Mesenchymal stem cell (in vitro differentiated cells and primary cell): ENCODE measurements at regions not wholly inside any gene's neighbourhood (a gene's known extent, or its start where the extent isn't known, plus 50 kb on each side); places are given as distances from the start of the nearest gene placed in this dataset.

Source experiments
- DNase-seq: peaks from one replicate; pipeline ENCODE4 v3.0.0-alpha.2; 2013
- H2AFZ ChIP-seq: one replicate; pipeline ENCODE4 v1.6.1; 2013; ENCODE audit warnings: low read depth, mild to moderate bottlenecking, control low read depth, inconsistent platforms, low read length, moderate library complexity
- H2AK5ac ChIP-seq: 2 replicates; pipeline ENCODE4 v1.6.1; 2013; ENCODE audit warnings: low read length, moderate library complexity, mild to moderate bottlenecking, inconsistent platforms; ENCODE audit not compliant: severe bottlenecking
- H2BK120ac ChIP-seq: one replicate; pipeline ENCODE4 v1.6.1; 2013; ENCODE audit warnings: low read depth, mild to moderate bottlenecking, inconsistent platforms, low read length, moderate library complexity
- H2BK12ac ChIP-seq, 2 experiments: one replicate each; pipeline ENCODE4 v1.6.1; 2013; ENCODE audit warnings: inconsistent platforms in 2 of 2, low read length in 2 of 2, mild to moderate bottlenecking in 2 of 2, moderate library complexity in 2 of 2, control low read depth in 1 of 2
- H2BK15ac ChIP-seq: one replicate; pipeline ENCODE4 v1.6.1; 2013; ENCODE audit warnings: mild to moderate bottlenecking, low read depth, inconsistent platforms; ENCODE audit not compliant: poor library complexity, severe bottlenecking
- H2BK5ac ChIP-seq: 2 replicates; pipeline ENCODE4 v1.6.1; 2013; ENCODE audit warnings: low read depth, mild to moderate bottlenecking, low read length, control low read depth, inconsistent platforms; ENCODE audit not compliant: poor library complexity, severe bottlenecking
- H3K14ac ChIP-seq, 2 experiments: one replicate each; pipeline ENCODE4 v1.6.1; 2013; ENCODE audit warnings: inconsistent platforms in 2 of 2, low read length in 2 of 2, control low read depth in 1 of 2, mild to moderate bottlenecking in 1 of 2, moderate library complexity in 1 of 2
- H3K18ac ChIP-seq, 2 experiments: one replicate each; pipeline ENCODE4 v1.6.1; 2013; ENCODE audit warnings: inconsistent platforms in 2 of 2, low read length in 2 of 2, control low read depth in 1 of 2, low read depth in 1 of 2, mild to moderate bottlenecking in 1 of 2
- H3K23ac ChIP-seq, 2 experiments: one replicate each; pipeline ENCODE4 v1.6.1; 2013; ENCODE audit warnings: inconsistent platforms in 2 of 2, low read length in 2 of 2, mild to moderate bottlenecking in 2 of 2, moderate library complexity in 2 of 2, control low read depth in 1 of 2
- H3K27ac ChIP-seq: 2 replicates; pipeline ENCODE4 v1.5.1; 2013; ENCODE audit warnings: mild to moderate bottlenecking, moderate library complexity, low read length, control low read depth, inconsistent platforms; ENCODE audit not compliant: poor library complexity, severe bottlenecking
- H3K27me3 ChIP-seq, 2 experiments: 2 replicates each; pipeline versions ENCODE4 v1.6.1 to v1.7.0; 2013; ENCODE audit warnings: low read length in 2 of 2, mild to moderate bottlenecking in 2 of 2, moderate library complexity in 2 of 2, control low read depth in 1 of 2, inconsistent platforms in 1 of 2; ENCODE audit not compliant: control insufficient read depth in 1 of 2, insufficient read depth in 1 of 2
- H3K36me3 ChIP-seq, 2 experiments: 2 replicates each; pipeline versions ENCODE4 v1.6.1 to v1.7.0; 2013; ENCODE audit warnings: low read length in 2 of 2, control low read depth in 1 of 2, inconsistent platforms in 1 of 2, low read depth in 1 of 2, mild to moderate bottlenecking in 1 of 2; ENCODE audit not compliant: insufficient read depth in 2 of 2, control insufficient read depth in 1 of 2
- H3K4ac ChIP-seq, 2 experiments: one replicate each; pipeline ENCODE4 v1.6.1; 2013; ENCODE audit warnings: inconsistent platforms in 2 of 2, low read length in 2 of 2, mild to moderate bottlenecking in 2 of 2, moderate library complexity in 2 of 2, control low read depth in 1 of 2, low read depth in 1 of 2
- H3K4me1 ChIP-seq: 2 replicates; pipeline ENCODE4 v1.6.1; 2013; ENCODE audit warnings: low read depth, low read length, control low read depth; ENCODE audit not compliant: control insufficient read depth, insufficient read depth
- H3K4me2 ChIP-seq: 2 replicates; pipeline ENCODE4 v1.6.1; 2013; ENCODE audit warnings: low read length, mild to moderate bottlenecking, inconsistent platforms; ENCODE audit not compliant: poor library complexity, severe bottlenecking
- H3K4me3 ChIP-seq, 2 experiments: 2 replicates each; pipeline versions ENCODE4 v1.5.1 to v1.7.0; 2013; ENCODE audit warnings: low read length in 2 of 2, mild to moderate bottlenecking in 2 of 2, control low read depth in 1 of 2, low read depth in 1 of 2; ENCODE audit not compliant: insufficient read depth in 1 of 2
- H3K79me1 ChIP-seq: replicated peaks from 2 replicates; pipeline ENCODE4 v1.6.1; 2013; ENCODE audit warnings: mild to moderate bottlenecking, control low read depth, low read length, inconsistent platforms; ENCODE audit not compliant: poor library complexity, severe bottlenecking
- H3K9ac ChIP-seq: 2 replicates; pipeline ENCODE4 v1.7.0; 2013; ENCODE audit warnings: mild to moderate bottlenecking, low read length, moderate library complexity
- H3K9me3 ChIP-seq: 2 replicates; pipeline ENCODE4 v1.7.0; 2013; ENCODE audit warnings: mild to moderate bottlenecking, low read length; ENCODE audit not compliant: control insufficient read depth
- H4K8ac ChIP-seq: one replicate; pipeline ENCODE4 v1.6.1; 2013; ENCODE audit warnings: inconsistent platforms, mild to moderate bottlenecking, low read length, moderate library complexity
- H4K91ac ChIP-seq: one replicate; pipeline ENCODE4 v1.6.1; 2013; ENCODE audit warnings: mild to moderate bottlenecking, low read length, inconsistent platforms
- WGBS: methylation state at CpG from one replicate; pipeline ENCODE4 v1.1.7; 2013; ENCODE audit warnings: mixed read lengths; 5-methylcytosine and 5-hydroxymethylcytosine counted together

DNA sequence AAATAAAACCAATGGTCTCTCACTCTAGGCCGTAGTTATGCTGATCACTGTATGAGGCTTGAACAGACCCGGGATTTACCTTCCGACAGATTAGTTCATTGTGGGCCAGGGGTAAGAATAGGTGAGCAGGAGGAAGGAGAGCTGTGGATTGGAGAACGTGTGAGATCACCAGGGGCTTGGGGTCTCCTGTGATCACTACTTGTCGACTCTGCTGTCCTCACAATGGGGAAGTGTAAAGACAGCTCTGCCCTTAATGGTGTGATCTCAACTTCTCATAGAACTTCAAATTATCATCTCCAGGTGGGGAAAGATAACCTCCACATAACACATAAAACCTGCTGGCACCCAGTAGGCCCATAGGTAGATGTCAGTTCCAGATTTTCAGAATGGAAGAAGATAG lies 56.2 kb upstream of the RPS6KA3 start:
- Histone ChIP-seq H3K4me2 (no peak overlapping the region), H3K4me1 (no peaks in the 10 kb centered on the region), H3K23ac (no peak overlapping the region), H2BK5ac (no peak overlapping the region), H3K9ac (no peak overlapping the region), H2BK120ac (no peak overlapping the region), H3K36me3 (no peaks in the 10 kb centered on the region), H2BK12ac (no peak overlapping the region), H3K14ac (no peak overlapping the region), H3K27ac (no peak overlapping the region), H4K8ac (no peak overlapping the region), H3K9me3 (no peaks in the 10 kb centered on the region), H4K91ac (no peak overlapping the region), H3K4ac (no peak overlapping the region), H3K79me1 (no peaks in the 10 kb centered on the region), H3K18ac (no peak overlapping the region), H3K4me3 (no peak overlapping the region), H2AFZ (no peak overlapping the region), H2BK15ac (no peak overlapping the region), H3K27me3 (peaks cover 0 to 14% of the 10 kb centered on the region in 2 experiments), H2AK5ac (no peak overlapping the region)
- 91% methylated on average over 3 of the region's 5 CpGs for WGBS
- no peak for DNase-seq

- Histone ChIP-seq H3K4me1 (no peaks in the 10 kb centered on the region), H2AK5ac (no peak overlapping the region), H3K9ac (peak overlapping the region; percentile 59), H3K4me2 (no peak overlapping the region), H3K9me3 (no peaks in the 10 kb centered on the region), H2BK15ac (no peak overlapping the region), H4K8ac (no peak overlapping the region), H3K14ac (no peak overlapping the region), H2BK5ac (no peak overlapping the region), H3K18ac (no peak overlapping the region), H4K91ac (no peak overlapping the region), H2AFZ (no peak overlapping the region), H3K27me3 (peaks cover 0 to 14% of the 10 kb centered on the region in 2 experiments), H2BK120ac (no peak overlapping the region), H2BK12ac (no peak overlapping the region), H3K23ac (no peak overlapping the region), H3K36me3 (no peaks in the 10 kb centered on the region), H3K27ac (no peak overlapping the region), H3K4me3 (peak overlapping the region in 1 of 2 experiments; percentile 52), H3K4ac (no peak overlapping the region), H3K79me1 (no peaks in the 10 kb centered on the region)
- no peak for DNase-seq
- 18% methylated on average over 2 of the region's 12 CpGs for WGBS
These were observed 53.9 kb upstream of the RPS6KA3 start for GRCh38 chrX:20320461-20321159.

DNA sequence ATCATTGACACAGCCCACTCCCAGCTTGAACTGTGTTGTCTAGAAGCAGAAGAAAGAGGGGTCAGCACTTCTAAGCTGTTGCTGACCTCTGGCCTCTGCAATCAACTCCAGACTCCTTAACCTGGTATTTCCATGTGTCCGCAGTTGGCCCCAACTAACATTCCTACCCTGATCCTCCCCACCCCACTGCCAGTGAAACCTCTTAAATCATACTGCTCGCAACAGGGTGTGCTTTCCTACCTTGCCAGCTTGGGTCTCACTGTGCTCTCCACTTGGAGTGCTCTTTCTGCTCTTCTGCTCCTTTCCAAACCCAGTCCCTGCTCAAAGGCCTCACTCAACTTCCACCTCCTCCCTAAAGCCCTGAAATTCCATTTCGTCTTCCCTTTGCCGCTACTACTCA lies 52.3 kb upstream of the RPS6KA3 start:
- no peak overlapping the region for H3K27ac ChIP-seq
- H3K18ac ChIP-seq, result no peak overlapping the region
- H2BK15ac ChIP-seq, result no peak overlapping the region
- no peak overlapping the region for H2AK5ac ChIP-seq
- H2BK12ac ChIP-seq, result no peak overlapping the region
- H2BK120ac ChIP-seq, result no peak overlapping the region
- peaks cover 0 to 10% of the 10 kb centered on the region in 2 experiments for H3K27me3 ChIP-seq
- no peak overlapping the region for H4K91ac ChIP-seq
- no peak overlapping the region for H3K9ac ChIP-seq
- H3K4me2 ChIP-seq, result no peak overlapping the region
- no peak overlapping the region for H3K4me3 ChIP-seq
- no peaks in the 10 kb centered on the region for H3K79me1 ChIP-seq
- H3K4me1 ChIP-seq, result no peaks in the 10 kb centered on the region
- H3K4ac ChIP-seq, result no peak overlapping the region
- DNase-seq, result no peak
- H3K36me3 ChIP-seq, result no peaks in the 10 kb centered on the region
- H3K9me3 ChIP-seq, result no peaks in the 10 kb centered on the region
- H2BK5ac ChIP-seq, result no peak overlapping the region
- no peak overlapping the region for H2AFZ ChIP-seq
- 78% methylated on average over 2 of the region's 4 CpGs for WGBS
- H4K8ac ChIP-seq, result no peak overlapping the region
- H3K14ac ChIP-seq, result no peak overlapping the region
- H3K23ac ChIP-seq, result no peak overlapping the region

DNA sequence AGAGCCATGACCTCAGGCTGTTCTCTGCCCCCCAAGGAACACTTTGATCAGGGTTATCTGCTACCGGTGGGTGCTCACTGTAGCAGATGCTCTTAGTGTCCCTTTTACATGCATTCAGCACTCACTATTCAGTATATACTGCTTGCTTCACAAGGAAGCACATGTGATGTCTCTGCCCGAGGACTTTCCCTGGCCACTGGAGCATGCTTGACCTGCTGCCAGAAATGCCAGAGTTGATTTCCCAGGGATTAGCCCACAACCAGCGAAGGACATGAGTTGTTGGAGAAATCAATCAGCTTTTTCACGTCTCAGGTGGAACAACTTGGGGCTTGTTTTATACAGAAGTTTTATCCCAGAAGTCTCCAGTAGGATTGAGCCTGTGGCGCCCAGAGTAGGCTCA lies 51.2 kb upstream of the RPS6KA3 start:
- no peak overlapping the region for H3K9ac ChIP-seq
- H3K9me3 ChIP-seq, result no peaks in the 10 kb centered on the region
- H3K27me3 ChIP-seq, result peaks cover 0 to 5% of the 10 kb centered on the region in 2 experiments
- no peaks in the 10 kb centered on the region for H3K79me1 ChIP-seq
- DNase-seq, result no peak
- no peak overlapping the region for H2BK12ac ChIP-seq
- H3K18ac ChIP-seq, result no peak overlapping the region
- H2BK5ac ChIP-seq, result no peak overlapping the region
- no peak overlapping the region for H3K4me3 ChIP-seq
- H3K36me3 ChIP-seq, result no peaks in the 10 kb centered on the region
- no peak overlapping the region for H4K8ac ChIP-seq
- H2AK5ac ChIP-seq, result no peak overlapping the region
- no peak overlapping the region for H3K23ac ChIP-seq
- 97% methylated on average over 5 of the region's 5 CpGs for WGBS
- no peak overlapping the region for H3K4me2 ChIP-seq
- no peak overlapping the region for H2BK15ac ChIP-seq
- no peak overlapping the region for H3K27ac ChIP-seq
- H2BK120ac ChIP-seq, result no peak overlapping the region
- no peak overlapping the region for H4K91ac ChIP-seq
- no peak overlapping the region for H2AFZ ChIP-seq
- H3K4ac ChIP-seq, result no peak overlapping the region
- H3K14ac ChIP-seq, result no peak overlapping the region
- H3K4me1 ChIP-seq, result no peaks in the 10 kb centered on the region
